GM19468 (cell line): ENCODE measurements at regions not wholly inside any gene's neighbourhood (a gene's known extent, or its start where the extent isn't known, plus 50 kb on each side); places are given as distances from the start of the nearest gene placed in this dataset.
"Not testable (repeated sequence)": the region's sequence is repeated elsewhere in the genome, so short reads cannot be mapped to it uniquely, and the experiment has no call there.

Source experiments
- ATAC-seq: cut with Tn5 transposase; IDR thresholded peaks from one replicate; pipeline ENCODE4 v1.9.1; 2021; ENCODE audit warnings: mild to moderate bottlenecking, moderate library complexity, moderate number of reproducible peaks; ENCODE audit not compliant: unreplicated experiment; ENCODE audit errors: extremely low read depth

- ATAC-seq, result no peak
Measured at GRCh38 chr14:106276326-106277267, 750.2 kb downstream of the TMEM121 start.

- no peak for ATAC-seq
Measured at GRCh38 chr14:106277503-106277902, 751.1 kb downstream of the TMEM121 start.

- no peak for ATAC-seq
Measured at GRCh38 chr14:106280876-106281275, 754.5 kb downstream of the TMEM121 start.

- ATAC-seq, result no peak
Measured at GRCh38 chr14:106286697-106287290, 760.4 kb downstream of the TMEM121 start.

- ATAC-seq, result no peak
Measured at GRCh38 chr14:106287506-106287905, 761.1 kb downstream of the TMEM121 start.

- ATAC-seq, result no peak
Measured at GRCh38 chr14:106291626-106292025, 765.2 kb downstream of the TMEM121 start.

GRCh38 chr14:106294324-106294723 lies 767.9 kb downstream of the TMEM121 start:
- no peak for ATAC-seq

- not testable (repeated sequence) for ATAC-seq
Measured at GRCh38 chr14:106300951-106301510, 774.6 kb downstream of the TMEM121 start.

GRCh38 chr14:106301609-106302008 lies 775.2 kb downstream of the TMEM121 start:
- not testable (repeated sequence) for ATAC-seq

GRCh38 chr14:106302661-106303060 lies 776.3 kb downstream of the TMEM121 start:
- ATAC-seq, result no peak

GRCh38 chr14:106304271-106304670 lies 777.9 kb downstream of the TMEM121 start:
- no peak for ATAC-seq

GRCh38 chr14:106308839-106309389 lies 782.5 kb downstream of the TMEM121 start:
- peak; percentile 54 for ATAC-seq

- ATAC-seq, result no peak
Measured at GRCh38 chr14:106309423-106309822, 783.0 kb downstream of the TMEM121 start.

GRCh38 chr14:106315436-106315835 lies 789.1 kb downstream of the TMEM121 start:
- ATAC-seq, result no peak

- no peak for ATAC-seq
Measured at GRCh38 chr14:106317593-106317992, 791.2 kb downstream of the TMEM121 start.

GRCh38 chr14:106318700-106319099 lies 792.3 kb downstream of the TMEM121 start:
- ATAC-seq, result no peak

- not testable (repeated sequence) for ATAC-seq
Measured at GRCh38 chr14:106323970-106324369, 797.6 kb downstream of the TMEM121 start.

- ATAC-seq, result no peak
Measured at GRCh38 chr14:106327234-106327633, 800.9 kb downstream of the TMEM121 start.

- ATAC-seq, result not testable (repeated sequence)
Measured at GRCh38 chr14:106327702-106328353, 801.4 kb downstream of the TMEM121 start.

GRCh38 chr14:106329243-106329642 lies 802.9 kb downstream of the TMEM121 start:
- not testable (repeated sequence) for ATAC-seq
